K562 (cell line): ENCODE measurements at regions not wholly inside any gene's neighbourhood (a gene's known extent, or its start where the extent isn't known, plus 50 kb on each side); places are given as distances from the start of the nearest gene placed in this dataset.
A peak's percentile ranks its signal among the peaks of the same experiment; 100 is the strongest.

ENCODE experiments used
- ELF4 ChIP-seq: fragments of 450-650 bp; formaldehyde crosslinking; IDR thresholded peaks from 2 replicates; pipeline ENCODE4 v1.4.0; 2022; ENCODE audit warnings: missing genetic modification characterization
- FOXK2 ChIP-seq, 2 experiments: fragments of 450-650 bp; IDR thresholded peaks in 1 of 2; conservative IDR thresholded peaks in 1 of 2; 2 replicates each; pipeline ENCODE4 v1.6.1; 2016; ENCODE audit warnings: low read depth in 2 of 2, mild to moderate bottlenecking in 1 of 2
- TCF3 ChIP-seq: sonication (generic); formaldehyde crosslinking; IDR thresholded peaks from 2 replicates; pipeline ENCODE4 v1.4.0; 2020; ENCODE audit warnings: mild to moderate bottlenecking, missing genetic modification reagents
- XRCC3 ChIP-seq: fragments of 450-650 bp; IDR thresholded peaks from 2 replicates; pipeline ENCODE4 v1.6.1; 2017; ENCODE audit warnings: mild to moderate bottlenecking, moderate library complexity
- TF ChIP-seq, protein P1 (sequence below): sonication (generic); IDR thresholded peaks from 2 replicates; pipeline ENCODE4 v1.6.1; 2016
- TF ChIP-seq, protein P2 (sequence below), 2 experiments: fragments of 450-650 bp; IDR thresholded peaks; 2 replicates each; pipeline ENCODE4 v1.6.1; 2018; ENCODE audit warnings: mild to moderate bottlenecking in 2 of 2, low read depth in 1 of 2; ENCODE audit not compliant: partially characterized antibody in 2 of 2
- TF ChIP-seq, protein P3 (sequence below), 2 experiments: fragments of 450-650 bp in 1 of 2; sonication (generic) in 1 of 2; formaldehyde crosslinking in 1 of 2; IDR thresholded peaks in 1 of 2; conservative IDR thresholded peaks in 1 of 2; 2 replicates each; pipeline versions ENCODE4 v1.6.1 to v1.8.1; 2016 to 2023; ENCODE audit warnings: mild to moderate bottlenecking in 2 of 2, moderate library complexity in 2 of 2, inconsistent platforms in 1 of 2, missing genetic modification reagents in 1 of 2
- TF ChIP-seq, protein P4 (sequence below), 2 experiments: fragments of 150-350 bp in 1 of 2; IDR thresholded peaks; 2 replicates each; pipeline ENCODE4 v1.6.1; 2012 to 2016; ENCODE audit warnings: low read depth in 2 of 2, low read length in 2 of 2, mild to moderate bottlenecking in 1 of 2, moderate library complexity in 1 of 2
- TF ChIP-seq, protein P5 (sequence below), 3 experiments: fragments of 200-800 bp in 1 of 3; fragments of 250-450 bp in 1 of 3; fragments of 450-650 bp in 1 of 3; sonication (Bioruptor Pico) in 1 of 3; sonication (Bioruptor generic) in 1 of 3; formaldehyde crosslinking in 1 of 3; IDR thresholded peaks; 2 replicates each; pipeline versions ENCODE4 v1.6.1 to v1.8.0; 2016 to 2022; ENCODE audit warnings: mild to moderate bottlenecking in 2 of 3, missing genetic modification characterization in 2 of 3, missing compliant biosample characterization in 1 of 3, moderate library complexity in 1 of 3

DNA sequence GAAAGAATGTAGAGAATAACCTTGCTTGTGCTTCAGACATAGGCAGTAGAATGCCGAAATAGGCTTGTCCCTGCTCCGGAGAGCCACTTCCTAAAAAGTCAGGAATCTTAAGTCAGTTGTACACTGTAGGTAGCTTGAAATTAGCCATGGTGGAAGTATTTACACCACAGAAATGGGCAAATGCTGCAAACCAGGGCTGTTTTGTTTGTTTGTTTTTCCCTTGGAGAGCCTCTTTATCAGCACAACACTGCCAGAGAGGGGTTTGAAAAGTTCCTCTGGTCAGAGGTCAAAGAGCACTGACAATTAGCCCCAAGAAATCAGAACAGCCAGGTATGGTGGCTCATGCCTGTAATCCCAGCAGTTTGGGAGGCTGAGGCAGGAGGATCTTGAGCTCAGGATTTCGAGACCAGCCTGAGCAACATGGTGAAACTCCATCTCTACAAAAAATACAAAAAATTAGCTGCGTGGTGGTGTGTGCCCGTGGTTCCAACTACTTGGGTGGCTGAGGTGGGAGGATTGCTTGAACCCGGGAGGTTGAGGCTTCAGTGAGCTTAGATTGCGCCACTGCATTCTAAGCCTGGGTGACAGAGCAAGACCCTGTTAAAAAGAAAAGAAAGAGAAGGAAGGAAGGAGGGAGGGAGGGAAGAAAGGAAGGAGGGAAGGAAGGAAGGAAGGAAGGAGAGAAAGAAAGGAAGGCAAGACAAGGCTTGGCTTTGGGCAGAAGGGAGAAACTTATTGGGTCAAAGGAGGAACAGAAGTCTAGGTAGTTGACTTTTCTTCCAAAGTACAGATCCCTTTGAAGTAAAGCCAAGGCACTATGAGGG, 61.0 kb upstream of the ZMYND8 start (continued):
- TF ChIP-seq, protein P1, sequence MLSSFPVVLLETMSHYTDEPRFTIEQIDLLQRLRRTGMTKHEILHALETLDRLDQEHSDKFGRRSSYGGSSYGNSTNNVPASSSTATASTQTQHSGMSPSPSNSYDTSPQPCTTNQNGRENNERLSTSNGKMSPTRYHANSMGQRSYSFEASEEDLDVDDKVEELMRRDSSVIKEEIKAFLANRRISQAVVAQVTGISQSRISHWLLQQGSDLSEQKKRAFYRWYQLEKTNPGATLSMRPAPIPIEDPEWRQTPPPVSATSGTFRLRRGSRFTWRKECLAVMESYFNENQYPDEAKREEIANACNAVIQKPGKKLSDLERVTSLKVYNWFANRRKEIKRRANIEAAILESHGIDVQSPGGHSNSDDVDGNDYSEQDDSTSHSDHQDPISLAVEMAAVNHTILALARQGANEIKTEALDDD = no peak
- TF ChIP-seq, protein P2, sequence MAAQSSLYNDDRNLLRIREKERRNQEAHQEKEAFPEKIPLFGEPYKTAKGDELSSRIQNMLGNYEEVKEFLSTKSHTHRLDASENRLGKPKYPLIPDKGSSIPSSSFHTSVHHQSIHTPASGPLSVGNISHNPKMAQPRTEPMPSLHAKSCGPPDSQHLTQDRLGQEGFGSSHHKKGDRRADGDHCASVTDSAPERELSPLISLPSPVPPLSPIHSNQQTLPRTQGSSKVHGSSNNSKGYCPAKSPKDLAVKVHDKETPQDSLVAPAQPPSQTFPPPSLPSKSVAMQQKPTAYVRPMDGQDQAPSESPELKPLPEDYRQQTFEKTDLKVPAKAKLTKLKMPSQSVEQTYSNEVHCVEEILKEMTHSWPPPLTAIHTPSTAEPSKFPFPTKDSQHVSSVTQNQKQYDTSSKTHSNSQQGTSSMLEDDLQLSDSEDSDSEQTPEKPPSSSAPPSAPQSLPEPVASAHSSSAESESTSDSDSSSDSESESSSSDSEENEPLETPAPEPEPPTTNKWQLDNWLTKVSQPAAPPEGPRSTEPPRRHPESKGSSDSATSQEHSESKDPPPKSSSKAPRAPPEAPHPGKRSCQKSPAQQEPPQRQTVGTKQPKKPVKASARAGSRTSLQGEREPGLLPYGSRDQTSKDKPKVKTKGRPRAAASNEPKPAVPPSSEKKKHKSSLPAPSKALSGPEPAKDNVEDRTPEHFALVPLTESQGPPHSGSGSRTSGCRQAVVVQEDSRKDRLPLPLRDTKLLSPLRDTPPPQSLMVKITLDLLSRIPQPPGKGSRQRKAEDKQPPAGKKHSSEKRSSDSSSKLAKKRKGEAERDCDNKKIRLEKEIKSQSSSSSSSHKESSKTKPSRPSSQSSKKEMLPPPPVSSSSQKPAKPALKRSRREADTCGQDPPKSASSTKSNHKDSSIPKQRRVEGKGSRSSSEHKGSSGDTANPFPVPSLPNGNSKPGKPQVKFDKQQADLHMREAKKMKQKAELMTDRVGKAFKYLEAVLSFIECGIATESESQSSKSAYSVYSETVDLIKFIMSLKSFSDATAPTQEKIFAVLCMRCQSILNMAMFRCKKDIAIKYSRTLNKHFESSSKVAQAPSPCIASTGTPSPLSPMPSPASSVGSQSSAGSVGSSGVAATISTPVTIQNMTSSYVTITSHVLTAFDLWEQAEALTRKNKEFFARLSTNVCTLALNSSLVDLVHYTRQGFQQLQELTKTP (IDR thresholded peaks at IDR 0.05; ENCODE audit: low read depth in 1 of 2, partially characterized antibody in 2 of 2) = no peak
- TF ChIP-seq, protein P3, sequence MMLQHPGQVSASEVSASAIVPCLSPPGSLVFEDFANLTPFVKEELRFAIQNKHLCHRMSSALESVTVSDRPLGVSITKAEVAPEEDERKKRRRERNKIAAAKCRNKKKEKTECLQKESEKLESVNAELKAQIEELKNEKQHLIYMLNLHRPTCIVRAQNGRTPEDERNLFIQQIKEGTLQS (IDR thresholded peaks at IDR 0.05) = no peak
- TF ChIP-seq, protein P3 (CRISPR knock-in tag; conservative IDR thresholded peaks at IDR 0.05) = no peak
- TF ChIP-seq, protein P4, sequence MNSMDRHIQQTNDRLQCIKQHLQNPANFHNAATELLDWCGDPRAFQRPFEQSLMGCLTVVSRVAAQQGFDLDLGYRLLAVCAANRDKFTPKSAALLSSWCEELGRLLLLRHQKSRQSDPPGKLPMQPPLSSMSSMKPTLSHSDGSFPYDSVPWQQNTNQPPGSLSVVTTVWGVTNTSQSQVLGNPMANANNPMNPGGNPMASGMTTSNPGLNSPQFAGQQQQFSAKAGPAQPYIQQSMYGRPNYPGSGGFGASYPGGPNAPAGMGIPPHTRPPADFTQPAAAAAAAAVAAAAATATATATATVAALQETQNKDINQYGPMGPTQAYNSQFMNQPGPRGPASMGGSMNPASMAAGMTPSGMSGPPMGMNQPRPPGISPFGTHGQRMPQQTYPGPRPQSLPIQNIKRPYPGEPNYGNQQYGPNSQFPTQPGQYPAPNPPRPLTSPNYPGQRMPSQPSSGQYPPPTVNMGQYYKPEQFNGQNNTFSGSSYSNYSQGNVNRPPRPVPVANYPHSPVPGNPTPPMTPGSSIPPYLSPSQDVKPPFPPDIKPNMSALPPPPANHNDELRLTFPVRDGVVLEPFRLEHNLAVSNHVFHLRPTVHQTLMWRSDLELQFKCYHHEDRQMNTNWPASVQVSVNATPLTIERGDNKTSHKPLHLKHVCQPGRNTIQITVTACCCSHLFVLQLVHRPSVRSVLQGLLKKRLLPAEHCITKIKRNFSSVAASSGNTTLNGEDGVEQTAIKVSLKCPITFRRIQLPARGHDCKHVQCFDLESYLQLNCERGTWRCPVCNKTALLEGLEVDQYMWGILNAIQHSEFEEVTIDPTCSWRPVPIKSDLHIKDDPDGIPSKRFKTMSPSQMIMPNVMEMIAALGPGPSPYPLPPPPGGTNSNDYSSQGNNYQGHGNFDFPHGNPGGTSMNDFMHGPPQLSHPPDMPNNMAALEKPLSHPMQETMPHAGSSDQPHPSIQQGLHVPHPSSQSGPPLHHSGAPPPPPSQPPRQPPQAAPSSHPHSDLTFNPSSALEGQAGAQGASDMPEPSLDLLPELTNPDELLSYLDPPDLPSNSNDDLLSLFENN (IDR thresholded peaks at IDR 0.05; ENCODE audit: low read depth in 2 of 2, low read length in 2 of 2) = 0 out of 4 replicates have a peak, but pooled peaks of 1 of the 2 experiments have one; percentile 60
- TF ChIP-seq XRCC3 (no peak), ELF4 (CRISPR knock-in tag) (no peak), FOXK2 (conservative IDR thresholded peaks at IDR 0.05 in 1 of 2, IDR thresholded peaks at IDR 0.05 in 1 of 2; ENCODE audit: low read depth in 2 of 2) (no peak), TCF3 (no peak)
- TF ChIP-seq, protein P5, sequence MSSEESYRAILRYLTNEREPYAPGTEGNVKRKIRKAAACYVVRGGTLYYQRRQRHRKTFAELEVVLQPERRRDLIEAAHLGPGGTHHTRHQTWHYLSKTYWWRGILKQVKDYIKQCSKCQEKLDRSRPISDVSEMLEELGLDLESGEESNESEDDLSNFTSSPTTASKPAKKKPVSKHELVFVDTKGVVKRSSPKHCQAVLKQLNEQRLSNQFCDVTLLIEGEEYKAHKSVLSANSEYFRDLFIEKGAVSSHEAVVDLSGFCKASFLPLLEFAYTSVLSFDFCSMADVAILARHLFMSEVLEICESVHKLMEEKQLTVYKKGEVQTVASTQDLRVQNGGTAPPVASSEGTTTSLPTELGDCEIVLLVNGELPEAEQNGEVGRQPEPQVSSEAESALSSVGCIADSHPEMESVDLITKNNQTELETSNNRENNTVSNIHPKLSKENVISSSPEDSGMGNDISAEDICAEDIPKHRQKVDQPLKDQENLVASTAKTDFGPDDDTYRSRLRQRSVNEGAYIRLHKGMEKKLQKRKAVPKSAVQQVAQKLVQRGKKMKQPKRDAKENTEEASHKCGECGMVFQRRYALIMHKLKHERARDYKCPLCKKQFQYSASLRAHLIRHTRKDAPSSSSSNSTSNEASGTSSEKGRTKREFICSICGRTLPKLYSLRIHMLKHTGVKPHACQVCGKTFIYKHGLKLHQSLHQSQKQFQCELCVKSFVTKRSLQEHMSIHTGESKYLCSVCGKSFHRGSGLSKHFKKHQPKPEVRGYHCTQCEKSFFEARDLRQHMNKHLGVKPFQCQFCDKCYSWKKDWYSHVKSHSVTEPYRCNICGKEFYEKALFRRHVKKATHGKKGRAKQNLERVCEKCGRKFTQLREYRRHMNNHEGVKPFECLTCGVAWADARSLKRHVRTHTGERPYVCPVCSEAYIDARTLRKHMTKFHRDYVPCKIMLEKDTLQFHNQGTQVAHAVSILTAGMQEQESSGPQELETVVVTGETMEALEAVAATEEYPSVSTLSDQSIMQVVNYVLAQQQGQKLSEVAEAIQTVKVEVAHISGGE (CRISPR knock-in tag; IDR thresholded peaks at IDR 0.05) = peak in 1 of 3 experiments; percentile 51; a peak in 2 of 6 replicates
